Neural crest cell (in vitro differentiated cells): ENCODE measurements at regions not wholly inside any gene's neighbourhood (a gene's known extent, or its start where the extent isn't known, plus 50 kb on each side); places are given as distances from the start of the nearest gene placed in this dataset.

Source experiments
- DNase-seq: peaks from one replicate; pipeline ENCODE4 v3.0.0; 2021; ENCODE audit warnings: low read depth, mixed read lengths, low spot score
- H3K27ac Mint-ChIP-seq: one replicate; pipeline ENCODE4 v1.8.0; 2021; ENCODE audit warnings: mild to moderate bottlenecking, mixed read lengths; ENCODE audit not compliant: unreplicated experiment
- H3K27me3 Mint-ChIP-seq: 2 replicates; pipeline ENCODE4 v1.8.0; 2021; ENCODE audit warnings: low read depth, mild to moderate bottlenecking, mixed read lengths
- H3K36me3 Mint-ChIP-seq: 2 replicates; pipeline ENCODE4 v1.8.0; 2021; ENCODE audit warnings: low read depth, mild to moderate bottlenecking, mixed read lengths
- H3K4me1 Mint-ChIP-seq: 2 replicates; pipeline ENCODE4 v1.8.0; 2021; ENCODE audit warnings: mixed read lengths
- H3K4me3 Mint-ChIP-seq: one replicate; pipeline ENCODE4 v1.8.0; 2021; ENCODE audit warnings: mild to moderate bottlenecking, mixed read lengths
- H3K9me3 Mint-ChIP-seq: 2 replicates; pipeline ENCODE4 v1.8.0; 2021; ENCODE audit warnings: mixed read lengths
- CTCF ChIP-seq: fragments of 200-600 bp; sonication (generic); conservative IDR thresholded peaks from 2 replicates; pipeline ENCODE4 v1.5.0; 2021; ENCODE audit warnings: antibody characterized with exemption, mild to moderate bottlenecking

- H3K4me1 Mint-ChIP-seq, result peaks cover 5% of the 10 kb centered on the region
- peak; percentile 5 for DNase-seq
- H3K4me3 Mint-ChIP-seq, result no peak overlapping the region
- TF ChIP-seq CTCF, result peak; percentile 70
- no peak overlapping the region for H3K27ac Mint-ChIP-seq
- H3K9me3 Mint-ChIP-seq, result peaks cover 2% of the 10 kb centered on the region
- no peaks in the 10 kb centered on the region for H3K36me3 Mint-ChIP-seq
- H3K27me3 Mint-ChIP-seq, result no peaks in the 10 kb centered on the region
These were observed 215.3 kb upstream of the CTSO start for GRCh38 chr4:156169011-156169410.

GRCh38 chr4:156168288-156168687 lies 214.6 kb upstream of the CTSO start:
- H3K36me3 Mint-ChIP-seq, result no peaks in the 10 kb centered on the region
- no peaks in the 10 kb centered on the region for H3K9me3 Mint-ChIP-seq
- no peak for TF ChIP-seq CTCF
- peaks cover 5% of the 10 kb centered on the region for H3K4me1 Mint-ChIP-seq
- H3K4me3 Mint-ChIP-seq, result no peak overlapping the region
- H3K27ac Mint-ChIP-seq, result no peak overlapping the region
- no peak for DNase-seq
- no peaks in the 10 kb centered on the region for H3K27me3 Mint-ChIP-seq

- no peaks in the 10 kb centered on the region for H3K36me3 Mint-ChIP-seq
- no peak for TF ChIP-seq CTCF
- H3K4me1 Mint-ChIP-seq, result no peaks in the 10 kb centered on the region
- no peaks in the 10 kb centered on the region for H3K9me3 Mint-ChIP-seq
- no peaks in the 10 kb centered on the region for H3K27me3 Mint-ChIP-seq
- no peak overlapping the region for H3K27ac Mint-ChIP-seq
- no peak overlapping the region for H3K4me3 Mint-ChIP-seq
- no peak for DNase-seq
These were observed 205.1 kb upstream of the CTSO start for GRCh38 chr4:156158747-156159146.

- H3K27me3 Mint-ChIP-seq, result no peaks in the 10 kb centered on the region
- no peak overlapping the region for H3K4me3 Mint-ChIP-seq
- no peak for DNase-seq
- no peak overlapping the region for H3K27ac Mint-ChIP-seq
- peaks cover 3% of the 10 kb centered on the region for H3K36me3 Mint-ChIP-seq
- TF ChIP-seq CTCF, result peak; percentile 31
- H3K4me1 Mint-ChIP-seq, result peaks cover 7% of the 10 kb centered on the region
- H3K9me3 Mint-ChIP-seq, result peaks cover 7% of the 10 kb centered on the region
These were observed 201.3 kb upstream of the CTSO start for GRCh38 chr4:156154978-156155377.

- Mint-ChIP-seq H3K4me1 (peaks cover 23% of the 10 kb centered on the region), H3K4me3 (no peak overlapping the region), H3K27ac (no peak overlapping the region), H3K36me3 (no peaks in the 10 kb centered on the region), H3K27me3 (no peaks in the 10 kb centered on the region), H3K9me3 (peaks cover 2% of the 10 kb centered on the region)
- no peak for DNase-seq
- TF ChIP-seq CTCF, result no peak
These were observed 192.9 kb upstream of the CTSO start for GRCh38 chr4:156146571-156146970.

GRCh38 chr4:156144961-156145360 lies 191.3 kb upstream of the CTSO start:
- Mint-ChIP-seq H3K27me3 (no peaks in the 10 kb centered on the region), H3K4me1 (peaks cover 23% of the 10 kb centered on the region), H3K4me3 (no peak overlapping the region), H3K9me3 (peaks cover 2% of the 10 kb centered on the region), H3K36me3 (no peaks in the 10 kb centered on the region), H3K27ac (no peak overlapping the region)
- no peak for DNase-seq
- no peak for TF ChIP-seq CTCF
